Parathyroid adenoma (tissue), 2 donors: ENCODE measurements at regions not wholly inside any gene's neighbourhood (a gene's known extent, or its start where the extent isn't known, plus 50 kb on each side); places are given as distances from the start of the nearest gene placed in this dataset.

ENCODE experiments used
- H2AFZ ChIP-seq: fragments of 300-600 bp; sonication (generic); one replicate; pipeline ENCODE4 v1.7.0; 2017; ENCODE audit warnings: antibody characterized with exemption, mild to moderate bottlenecking
- H3K27ac ChIP-seq: fragments of 300-600 bp; sonication (generic); one replicate; pipeline ENCODE4 v1.7.0; 2017
- H3K27me3 ChIP-seq: fragments of 300-600 bp; sonication (generic); one replicate; pipeline ENCODE4 v1.7.0; 2017; ENCODE audit warnings: low read length; ENCODE audit not compliant: control insufficient read depth, insufficient read depth
- H3K36me3 ChIP-seq: fragments of 300-600 bp; sonication (generic); one replicate; pipeline ENCODE4 v1.7.0; 2017; ENCODE audit warnings: low read length; ENCODE audit not compliant: control insufficient read depth, insufficient read depth
- H3K4me1 ChIP-seq: fragments of 300-600 bp; sonication (generic); one replicate; pipeline ENCODE4 v1.7.0; 2017; ENCODE audit warnings: control low read depth
- H3K4me2 ChIP-seq: fragments of 300-600 bp; sonication (generic); one replicate; pipeline ENCODE4 v1.7.0; 2017; ENCODE audit warnings: low read length
- H3K4me3 ChIP-seq: fragments of 300-600 bp; sonication (generic); one replicate; pipeline ENCODE4 v1.7.0; 2017; ENCODE audit warnings: low read depth, low read length
- H3K79me2 ChIP-seq: fragments of 300-600 bp; sonication (generic); one replicate; pipeline ENCODE4 v1.7.0; 2017; ENCODE audit warnings: control low read depth
- H3K9ac ChIP-seq: fragments of 300-600 bp; sonication (generic); one replicate; pipeline ENCODE4 v1.7.0; 2017; ENCODE audit warnings: mild to moderate bottlenecking
- H3K9me3 ChIP-seq: fragments of 300-600 bp; sonication (generic); one replicate; pipeline ENCODE4 v1.7.0; 2017; ENCODE audit warnings: low read length; ENCODE audit not compliant: control insufficient read depth
- TF ChIP-seq, protein P1 (sequence below): fragments of 300-600 bp; sonication (generic); IDR thresholded peaks from one replicate; pipeline ENCODE4 v1.7.0; 2017; ENCODE audit warnings: antibody characterized with exemption, mild to moderate bottlenecking
- donor health status: primary hyperparathyroidism.

DNA sequence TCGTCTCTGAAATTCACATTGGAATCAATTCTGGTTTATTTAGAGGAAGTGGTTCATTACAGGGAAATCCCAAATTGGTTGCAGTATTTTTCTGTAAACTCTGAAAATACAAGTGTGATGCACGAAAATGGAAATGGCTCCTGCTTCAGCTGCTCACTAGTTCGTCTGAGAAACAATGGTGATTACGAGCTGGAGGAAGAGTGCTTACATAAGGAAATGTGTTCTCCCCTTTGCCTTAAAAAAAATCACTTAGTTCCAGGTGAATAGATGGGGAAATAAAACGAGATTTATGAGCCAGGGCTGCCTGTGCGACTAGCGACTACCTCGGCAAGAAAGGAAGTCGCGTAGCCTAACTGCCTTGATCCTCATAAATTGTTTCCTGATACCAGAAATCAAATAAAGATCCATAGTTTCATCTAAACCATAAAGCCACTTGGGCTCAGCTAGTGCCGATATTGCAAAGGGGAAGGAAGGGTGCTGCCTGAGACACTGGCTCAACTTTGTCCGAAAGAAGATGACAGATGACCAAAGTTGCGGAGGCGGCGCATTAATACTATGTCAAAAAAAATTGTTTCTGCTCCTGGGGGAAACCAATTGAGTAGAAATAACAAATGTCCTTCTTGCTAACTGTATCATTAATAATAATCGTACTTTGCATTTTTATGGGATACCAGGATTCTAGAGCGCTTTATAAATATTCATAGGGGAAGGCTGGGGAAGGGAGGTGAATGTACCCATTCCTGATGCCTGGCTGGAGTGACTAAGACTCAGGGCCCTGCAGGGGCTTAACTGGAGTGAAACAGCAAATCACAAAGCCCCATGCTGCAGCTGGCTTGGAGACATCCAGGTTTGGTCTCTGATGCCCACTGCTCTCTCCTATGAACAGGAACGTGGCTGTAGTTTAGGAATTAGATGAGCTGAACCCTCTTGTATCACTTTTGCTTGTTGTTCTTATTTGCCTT lies 185.7 kb downstream of the BLID start:
- Histone ChIP-seq H3K27me3 (no peaks in the 10 kb centered on the region), H3K9ac (no peak overlapping the region), H3K79me2 (no peaks in the 10 kb centered on the region), H3K4me1 (no peaks in the 10 kb centered on the region), H3K27ac (no peak overlapping the region), H2AFZ (peak overlapping the region; percentile 36), H3K36me3 (no peaks in the 10 kb centered on the region), H3K4me2 (peak overlapping the region; percentile 58), H3K9me3 (no peaks in the 10 kb centered on the region), H3K4me3 (peak overlapping the region; percentile 22)
- TF ChIP-seq, protein P1, sequence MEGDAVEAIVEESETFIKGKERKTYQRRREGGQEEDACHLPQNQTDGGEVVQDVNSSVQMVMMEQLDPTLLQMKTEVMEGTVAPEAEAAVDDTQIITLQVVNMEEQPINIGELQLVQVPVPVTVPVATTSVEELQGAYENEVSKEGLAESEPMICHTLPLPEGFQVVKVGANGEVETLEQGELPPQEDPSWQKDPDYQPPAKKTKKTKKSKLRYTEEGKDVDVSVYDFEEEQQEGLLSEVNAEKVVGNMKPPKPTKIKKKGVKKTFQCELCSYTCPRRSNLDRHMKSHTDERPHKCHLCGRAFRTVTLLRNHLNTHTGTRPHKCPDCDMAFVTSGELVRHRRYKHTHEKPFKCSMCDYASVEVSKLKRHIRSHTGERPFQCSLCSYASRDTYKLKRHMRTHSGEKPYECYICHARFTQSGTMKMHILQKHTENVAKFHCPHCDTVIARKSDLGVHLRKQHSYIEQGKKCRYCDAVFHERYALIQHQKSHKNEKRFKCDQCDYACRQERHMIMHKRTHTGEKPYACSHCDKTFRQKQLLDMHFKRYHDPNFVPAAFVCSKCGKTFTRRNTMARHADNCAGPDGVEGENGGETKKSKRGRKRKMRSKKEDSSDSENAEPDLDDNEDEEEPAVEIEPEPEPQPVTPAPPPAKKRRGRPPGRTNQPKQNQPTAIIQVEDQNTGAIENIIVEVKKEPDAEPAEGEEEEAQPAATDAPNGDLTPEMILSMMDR: no peak

GRCh38 chr11:121929581-121929980 lies 186.4 kb downstream of the BLID start:
- H3K9ac ChIP-seq: no peak overlapping the region

GRCh38 chr11:121928597-121929580 lies 187.1 kb downstream of the BLID start:
- Histone ChIP-seq H3K79me2 (no peaks in the 10 kb centered on the region), H3K4me3 (no peak overlapping the region), H3K27me3 (no peaks in the 10 kb centered on the region), H2AFZ (no peak overlapping the region), H3K9me3 (no peaks in the 10 kb centered on the region), H3K4me1 (no peaks in the 10 kb centered on the region), H3K27ac (no peak overlapping the region), H3K9ac (no peak overlapping the region), H3K4me2 (no peak overlapping the region), H3K36me3 (no peaks in the 10 kb centered on the region)
- TF ChIP-seq, protein P1: no peak

More at GRCh38 chr11:121929581-121929980, 186.4 kb downstream of the BLID start:
- H3K9me3 ChIP-seq: no peaks in the 10 kb centered on the region
- TF ChIP-seq, protein P1: no peak
- no peak overlapping the region for H3K27ac ChIP-seq
- no peaks in the 10 kb centered on the region for H3K79me2 ChIP-seq
- H3K27me3 ChIP-seq: no peaks in the 10 kb centered on the region
- H2AFZ ChIP-seq: no peak overlapping the region
- H3K4me1 ChIP-seq: no peaks in the 10 kb centered on the region
- H3K4me2 ChIP-seq: peak overlapping the region; percentile 58
- no peaks in the 10 kb centered on the region for H3K36me3 ChIP-seq
- H3K4me3 ChIP-seq: no peak overlapping the region

DNA sequence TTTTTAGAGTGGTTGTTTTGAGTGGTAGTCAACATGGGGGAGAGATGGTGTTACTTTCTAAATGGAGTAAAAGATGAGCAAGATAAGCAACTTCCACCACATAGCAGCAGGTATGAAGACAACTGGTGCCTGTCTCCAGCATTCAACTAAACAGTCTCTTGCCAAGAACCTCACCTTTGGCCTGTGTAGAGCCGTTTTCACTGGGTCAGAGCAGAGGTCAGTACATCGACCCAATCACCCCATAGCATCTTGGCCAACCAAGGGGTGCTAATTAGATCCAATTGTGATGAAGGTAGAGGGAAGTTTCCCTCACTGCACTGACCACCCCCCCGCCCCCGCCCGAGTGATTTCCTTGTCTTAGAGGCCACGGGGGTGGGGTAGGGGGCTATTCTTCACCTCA lies 188.2 kb downstream of the BLID start:
- H3K27ac ChIP-seq: no peak overlapping the region
- no peak overlapping the region for H3K4me3 ChIP-seq
- TF ChIP-seq, protein P1: no peak
- H2AFZ ChIP-seq: no peak overlapping the region
- no peaks in the 10 kb centered on the region for H3K9me3 ChIP-seq
- no peaks in the 10 kb centered on the region for H3K36me3 ChIP-seq
- H3K79me2 ChIP-seq: no peaks in the 10 kb centered on the region
- H3K4me2 ChIP-seq: no peak overlapping the region
- H3K9ac ChIP-seq: no peak overlapping the region
- H3K27me3 ChIP-seq: no peaks in the 10 kb centered on the region
- H3K4me1 ChIP-seq: no peaks in the 10 kb centered on the region
